ENCODE measurements at regions not wholly inside any gene's neighbourhood (a gene's known extent, or its start where the extent isn't known, plus 50 kb on each side); places are given as distances from the start of the nearest gene placed in this dataset.

DNA sequence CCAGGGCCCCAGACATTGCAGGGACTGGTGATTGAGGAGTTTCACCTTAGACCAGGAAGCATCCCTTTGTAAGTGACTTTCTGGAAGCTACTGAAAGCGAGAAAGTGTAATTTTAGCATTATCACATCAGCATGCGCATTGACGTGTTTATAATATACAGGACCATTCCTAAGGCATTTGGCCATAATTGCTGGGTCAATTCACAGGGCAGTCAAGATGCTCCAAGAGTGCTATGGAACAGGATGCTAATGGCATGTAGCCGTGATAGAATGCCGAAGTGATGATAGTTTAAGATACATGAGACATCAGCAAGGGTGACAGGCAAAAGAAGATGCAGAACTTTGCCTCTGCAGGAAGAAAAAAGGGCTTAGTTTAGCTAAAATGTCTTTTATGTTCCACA, 347.6 kb upstream of the NBEA start:
- no peak for TF ChIP-seq RARB (CRISPR knock-in tag; IDR thresholded peaks at IDR 0.05)
- TF ChIP-seq POU6F1 (CRISPR knock-in tag; IDR thresholded peaks at IDR 0.05; ENCODE audit: borderline replicate concordance, low read depth): no peak
- no peak for TF ChIP-seq ZFP3 (CRISPR knock-in tag; IDR thresholded peaks at IDR 0.05)

Measured in SK-N-SH treated with all-trans-retinoic acid at 6 μM for 48 hours (cell line).